NCI-H1048 (cell line): ENCODE measurements at regions not wholly inside any gene's neighbourhood (a gene's known extent, or its start where the extent isn't known, plus 50 kb on each side); places are given as distances from the start of the nearest gene placed in this dataset.

ENCODE experiments used
- DNase-seq: peaks from one replicate; lab custom pipeline; 2025; lab: John Stamatoyannopoulos, UW

DNA sequence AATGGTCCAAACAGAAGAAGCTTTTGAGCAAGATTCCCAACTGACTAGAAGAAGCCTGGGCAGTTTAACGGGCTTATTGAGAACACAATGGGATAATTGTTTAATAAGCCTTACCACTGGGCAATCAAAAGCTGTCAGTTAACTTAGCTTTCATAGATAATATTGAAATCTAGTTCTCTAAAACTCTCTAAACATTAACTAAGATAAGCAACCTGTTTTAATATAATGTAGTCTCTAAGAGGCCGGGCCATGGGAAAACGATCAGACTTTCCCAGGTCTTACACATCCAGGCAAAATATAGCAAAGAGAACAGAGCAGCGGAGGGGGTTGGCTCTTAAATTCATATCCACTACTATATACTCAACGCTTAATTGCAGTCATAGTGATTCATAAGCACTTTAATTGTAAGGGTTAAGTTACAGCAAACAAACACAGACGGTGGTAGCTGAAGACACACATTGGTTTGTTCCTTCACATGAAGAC, 128.0 kb upstream of the FAM83B start:
- peak; percentile 44 for DNase-seq

DNA sequence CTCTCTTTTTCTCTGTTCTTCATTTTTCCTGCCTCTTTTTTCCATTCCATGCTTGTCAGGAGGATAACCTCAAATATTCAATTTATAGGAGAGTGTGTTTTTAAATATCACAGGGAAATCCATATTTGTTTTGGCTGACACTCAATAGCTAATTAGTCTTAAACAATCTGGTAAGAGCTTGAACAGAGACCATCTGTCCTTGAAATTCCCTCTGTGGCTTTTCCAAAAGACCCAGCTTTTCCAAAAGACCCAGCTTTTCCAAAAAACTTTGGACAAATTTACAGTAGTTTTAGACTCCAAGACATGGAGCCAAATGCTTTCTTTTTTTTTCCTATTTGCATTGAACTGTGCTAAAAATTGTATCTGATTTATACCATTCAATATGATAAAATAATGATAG, 127.4 kb upstream of the FAM83B start:
- no peak for DNase-seq

DNA sequence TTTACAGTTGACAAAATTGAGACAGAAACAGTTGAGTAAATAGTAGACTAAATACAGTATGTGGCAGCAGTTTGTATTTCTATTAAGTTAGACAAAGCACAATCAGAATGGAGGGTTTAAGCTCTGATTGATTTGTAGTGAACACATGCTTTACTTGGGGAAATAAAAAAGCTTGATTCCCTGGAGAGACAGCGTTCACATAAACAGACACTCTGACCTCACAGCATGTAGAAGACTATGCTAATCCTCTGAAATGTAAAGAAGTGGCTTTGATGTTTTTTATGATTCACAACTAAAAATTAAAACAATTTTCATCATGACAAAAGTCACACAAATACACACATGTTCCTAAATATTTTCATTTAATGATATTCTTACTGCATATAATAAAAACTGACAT, 126.9 kb upstream of the FAM83B start:
- no peak for DNase-seq

DNA sequence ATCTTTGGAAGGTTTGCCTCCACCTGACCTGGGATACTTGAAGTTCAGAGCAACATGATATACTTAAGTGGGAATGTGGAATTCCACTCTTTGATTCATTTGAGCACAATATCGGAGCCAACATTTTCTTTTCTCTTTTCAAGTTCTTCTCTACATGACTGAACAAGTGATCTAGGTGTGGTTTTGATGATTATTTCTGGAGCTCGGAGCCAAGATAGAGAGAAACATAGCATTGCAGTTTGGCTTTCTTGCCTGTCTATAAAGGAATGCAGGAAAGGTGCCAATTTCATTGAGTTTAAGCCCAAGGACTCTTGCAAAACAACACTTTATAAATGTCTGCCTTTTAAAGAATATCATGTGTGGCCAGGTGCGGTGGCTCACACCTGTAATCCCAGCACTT, 124.2 kb upstream of the FAM83B start:
- no peak for DNase-seq

DNA sequence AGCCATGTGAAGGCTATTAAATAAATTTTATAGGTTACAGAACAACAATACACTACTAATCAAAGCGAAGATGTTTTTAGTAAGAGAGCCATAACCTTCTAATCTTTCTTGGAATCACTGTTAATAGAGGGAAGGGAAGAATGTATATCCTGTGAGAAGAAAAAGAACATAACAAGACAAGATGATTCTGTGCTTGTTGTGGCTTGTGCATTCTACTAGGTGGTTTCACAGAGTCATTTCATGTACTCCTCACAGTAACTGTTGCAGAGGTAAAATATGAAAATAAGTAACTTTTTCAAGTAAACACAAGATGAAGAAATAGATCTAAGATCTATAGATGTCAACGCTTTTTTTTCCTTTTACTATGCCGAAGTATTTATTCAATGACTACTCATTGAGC, 116.9 kb upstream of the FAM83B start:
- DNase-seq: no peak

DNA sequence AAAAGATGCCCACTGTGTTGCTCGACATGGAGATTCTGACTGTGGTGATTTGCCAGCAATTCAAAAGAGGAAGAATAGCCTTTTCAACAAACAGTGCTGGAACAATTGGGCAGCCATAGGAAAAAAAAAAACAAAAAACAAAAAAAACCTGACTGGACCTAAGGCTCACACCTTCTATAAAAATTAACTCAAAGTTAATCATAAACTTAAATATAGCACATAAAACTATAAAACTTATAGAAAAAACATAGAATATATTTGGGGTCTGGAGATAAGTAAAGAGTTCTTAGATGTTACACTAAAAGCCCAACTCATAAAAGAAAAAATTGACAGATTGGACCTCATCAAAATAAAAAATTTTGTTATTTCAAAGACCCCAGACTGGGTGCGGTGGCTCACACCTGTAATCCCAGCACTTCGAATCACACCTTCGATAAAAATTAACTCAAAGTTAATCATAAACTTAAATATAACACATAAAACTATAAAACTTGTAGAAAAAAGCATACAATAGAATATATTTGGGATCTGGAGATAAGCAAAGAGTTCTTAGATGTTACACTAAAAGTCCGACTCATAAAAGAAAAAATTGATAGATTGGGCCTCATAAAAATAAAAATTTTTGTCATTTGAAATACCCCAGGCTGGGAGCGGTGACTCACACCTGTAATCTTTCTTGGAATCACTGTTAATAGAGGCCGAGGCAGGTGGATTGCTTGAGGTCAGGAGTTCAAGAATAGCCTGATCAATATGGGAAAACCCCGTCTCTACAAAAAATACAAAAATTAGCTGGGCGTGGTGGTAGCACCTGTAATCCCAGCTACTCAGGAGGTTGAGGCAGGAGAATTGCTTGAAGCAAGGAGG, 115.6 kb upstream of the FAM83B start:
- DNase-seq: no peak

DNA sequence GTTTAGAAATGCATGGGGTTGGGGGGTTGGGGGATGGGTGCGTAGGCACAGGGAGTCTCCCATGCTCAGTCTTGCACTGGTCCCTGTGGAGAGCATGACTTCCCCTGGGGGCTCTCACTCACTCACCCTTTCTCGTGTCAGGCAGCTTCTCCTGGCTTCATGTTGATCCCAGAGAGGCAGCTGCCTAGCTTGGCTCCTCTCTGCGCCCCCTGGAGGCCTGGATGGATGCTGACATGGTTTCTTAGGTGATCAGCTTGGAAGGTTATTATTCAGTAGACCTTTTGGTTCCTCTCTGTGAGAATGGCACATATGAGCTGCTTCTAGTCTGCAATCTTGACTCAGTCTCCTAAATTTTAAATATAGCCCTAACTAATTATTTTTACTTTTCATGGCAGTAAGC, 109.3 kb upstream of the FAM83B start:
- no peak for DNase-seq

DNA sequence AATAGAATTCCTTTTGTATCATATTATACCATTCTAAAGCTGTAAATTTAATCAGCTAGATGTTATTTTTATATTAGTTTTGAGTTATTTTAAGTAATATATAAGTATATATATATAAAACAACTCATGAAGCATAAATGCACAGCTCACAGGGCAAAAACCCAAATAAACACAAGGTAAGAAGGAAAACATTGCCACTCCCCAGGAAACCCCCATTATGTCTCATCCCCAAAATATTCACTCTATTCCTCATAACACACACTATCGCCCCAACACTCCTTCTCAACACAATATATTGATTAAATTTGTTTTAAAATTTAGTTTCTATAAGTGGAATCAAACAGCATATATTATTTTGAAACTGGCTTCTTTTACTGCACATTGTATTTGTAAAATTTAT, 98.6 kb upstream of the FAM83B start:
- no peak for DNase-seq

DNA sequence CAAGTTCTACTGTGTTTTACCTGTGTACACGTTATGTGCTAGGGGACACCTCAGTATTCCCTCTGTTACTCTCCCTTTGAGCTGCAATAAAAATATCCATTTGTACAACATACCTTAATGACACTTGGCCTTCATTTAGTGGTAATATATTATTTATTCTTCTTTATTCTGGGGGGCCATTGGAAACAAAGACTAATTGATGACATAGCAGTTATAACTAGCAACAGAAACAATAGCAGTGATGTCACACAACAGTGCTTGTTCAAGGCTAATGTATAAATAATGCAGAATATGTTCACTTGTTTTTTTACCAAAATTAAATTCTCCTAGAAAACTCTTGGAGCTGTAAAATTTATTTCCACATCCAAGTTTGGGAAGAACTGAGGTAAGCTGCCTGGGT, 92.2 kb upstream of the FAM83B start:
- DNase-seq: no peak

DNA sequence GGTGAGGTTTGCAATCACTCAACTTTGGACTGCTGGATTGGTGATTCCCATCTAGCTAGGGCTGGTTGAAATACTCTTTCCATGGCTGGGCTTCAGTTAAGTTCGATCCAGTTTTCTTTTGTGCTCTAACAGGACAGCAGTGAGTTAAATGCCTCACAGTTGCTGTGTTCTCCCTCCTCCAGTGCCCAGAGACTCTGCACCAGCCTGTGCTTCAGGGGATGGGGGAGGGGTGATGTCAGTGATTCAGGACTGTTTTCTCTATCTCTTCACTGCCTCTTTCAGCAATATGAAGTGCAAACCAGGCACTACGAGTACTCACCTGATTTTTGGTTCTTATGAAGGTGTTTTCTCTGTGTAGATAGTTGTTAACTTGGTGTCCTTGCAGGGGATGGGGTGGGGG, 88.2 kb upstream of the FAM83B start:
- no peak for DNase-seq

DNA sequence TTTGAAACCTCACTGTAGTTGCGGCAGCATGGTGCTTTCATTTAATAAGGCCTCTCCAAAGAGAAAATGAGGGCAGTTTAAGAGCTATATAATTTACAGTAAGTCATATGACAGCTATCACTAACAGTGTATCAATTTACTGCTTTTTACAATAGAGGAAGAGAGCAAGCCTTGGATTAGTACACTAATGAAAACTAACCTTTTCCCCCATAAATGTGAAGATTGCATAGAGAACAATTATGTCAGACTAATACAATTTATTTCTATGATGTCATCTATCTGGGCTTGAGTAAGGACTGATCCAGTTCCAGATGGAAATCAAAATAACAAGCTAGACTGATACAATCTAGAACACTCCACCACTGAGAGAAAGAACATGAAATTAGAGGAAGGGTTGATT, 78.1 kb upstream of the FAM83B start:
- DNase-seq: no peak

DNA sequence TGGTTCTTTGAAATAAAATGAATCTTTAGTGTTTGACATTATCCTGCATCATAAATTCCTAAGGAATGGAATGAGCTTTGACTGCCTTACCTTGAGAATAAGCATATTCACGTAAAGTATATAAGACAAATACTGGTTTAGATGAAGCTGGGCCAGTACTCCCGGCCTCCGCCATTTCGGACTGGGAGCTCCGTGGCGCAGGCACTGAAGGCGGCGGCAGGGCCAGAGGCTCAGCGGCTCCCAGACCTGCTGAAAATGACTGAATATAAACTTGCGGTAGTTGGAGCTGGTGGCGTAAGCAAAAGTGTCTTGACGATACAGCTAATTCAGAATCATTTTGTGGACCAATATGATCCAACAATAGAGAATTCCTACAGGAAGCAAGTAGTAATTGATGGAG, 76.2 kb upstream of the FAM83B start:
- no peak for DNase-seq

DNA sequence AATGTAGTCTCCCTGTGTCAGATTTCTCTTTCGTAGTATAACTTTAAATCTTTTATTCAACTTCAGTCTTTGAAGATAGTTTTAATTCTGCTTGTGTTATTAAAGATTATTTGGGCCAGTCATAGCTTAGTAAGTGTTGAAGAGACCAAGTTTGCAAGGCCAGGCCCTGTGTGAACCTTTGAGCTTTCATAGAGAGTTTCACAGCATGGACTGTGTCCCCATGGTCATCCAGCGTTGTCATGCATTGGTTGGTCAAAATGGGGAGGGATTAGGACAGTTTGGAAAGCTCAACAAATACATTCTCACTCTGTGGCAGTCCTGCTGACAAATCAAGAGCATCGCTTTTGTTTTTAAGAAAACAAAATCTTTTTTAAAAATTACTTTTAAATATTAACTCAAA, 74.6 kb upstream of the FAM83B start:
- DNase-seq: no peak

DNA sequence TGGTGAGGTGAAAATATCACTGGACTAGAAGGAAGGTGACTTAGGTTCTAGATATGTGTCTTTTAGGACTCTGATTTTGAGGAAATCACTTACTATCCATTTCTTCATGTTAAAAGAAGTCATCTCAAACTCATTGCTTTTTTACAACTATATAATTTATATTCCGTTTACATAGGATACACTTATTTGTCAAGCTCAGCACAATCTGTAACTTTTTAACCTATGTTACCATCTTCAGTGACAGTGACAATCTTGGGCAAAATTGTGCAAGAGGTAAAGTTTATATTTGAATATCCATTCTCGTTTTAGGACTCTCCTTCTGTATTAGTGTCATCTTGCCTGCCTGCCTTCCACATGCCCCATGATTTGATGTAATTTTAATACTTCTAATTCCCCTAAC, 74.0 kb upstream of the FAM83B start:
- no peak for DNase-seq

DNA sequence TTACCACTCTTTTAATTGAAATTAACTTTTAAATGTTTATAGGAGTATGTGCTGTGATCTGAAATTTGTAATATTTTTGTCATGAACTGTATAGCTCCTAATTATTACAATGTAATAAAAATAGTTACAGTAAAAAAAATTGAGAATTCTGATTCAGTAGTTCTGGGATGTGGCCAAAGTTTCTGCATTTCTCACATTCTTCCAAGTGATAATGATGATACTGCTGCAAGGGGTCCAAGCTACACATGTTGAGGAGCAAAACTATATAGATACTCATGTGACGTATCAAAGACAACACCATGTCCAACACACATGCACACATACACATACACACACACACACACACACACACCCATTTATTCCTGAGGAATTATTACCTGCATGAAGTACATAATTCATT, 71.0 kb upstream of the FAM83B start:
- DNase-seq: no peak

DNA sequence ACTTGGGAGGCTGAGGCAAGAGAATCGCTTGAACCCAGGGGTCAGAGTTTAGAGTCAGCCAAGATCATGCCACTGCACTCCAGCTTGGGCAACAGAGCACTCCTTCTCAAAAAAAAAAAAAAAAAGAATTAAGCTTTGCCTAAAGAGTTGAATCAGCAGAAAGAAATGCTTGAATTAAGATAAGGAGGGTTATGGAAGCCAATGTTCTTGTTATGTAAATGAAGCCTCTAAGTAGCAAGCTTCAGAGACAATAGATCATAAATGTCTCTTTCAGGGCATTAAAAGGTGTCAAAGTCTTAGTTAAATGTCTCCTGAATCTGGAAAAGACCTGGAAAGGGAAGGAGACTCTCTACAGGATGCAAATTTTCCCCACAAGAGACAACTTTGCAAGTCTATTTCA, 69.7 kb upstream of the FAM83B start:
- DNase-seq: no peak

DNA sequence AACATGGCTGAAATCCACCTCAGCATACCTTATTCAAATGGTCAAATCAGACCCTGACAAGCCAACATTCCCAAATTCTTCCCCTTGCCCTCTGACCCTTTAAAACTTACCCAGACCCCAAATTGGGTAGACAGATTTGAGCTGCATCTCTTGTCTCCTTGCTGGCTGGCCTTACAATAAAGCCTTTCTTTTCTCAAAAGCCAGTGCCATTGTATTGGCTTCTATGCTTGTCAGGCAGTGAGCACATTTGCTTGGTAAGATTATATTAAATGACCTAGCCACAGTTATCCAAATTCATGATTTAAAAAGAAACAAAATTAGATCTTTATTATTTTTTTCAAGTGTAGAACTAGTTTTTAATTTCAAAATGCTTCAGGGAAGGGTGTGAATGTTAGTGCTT, 67.8 kb upstream of the FAM83B start:
- DNase-seq: no peak

DNA sequence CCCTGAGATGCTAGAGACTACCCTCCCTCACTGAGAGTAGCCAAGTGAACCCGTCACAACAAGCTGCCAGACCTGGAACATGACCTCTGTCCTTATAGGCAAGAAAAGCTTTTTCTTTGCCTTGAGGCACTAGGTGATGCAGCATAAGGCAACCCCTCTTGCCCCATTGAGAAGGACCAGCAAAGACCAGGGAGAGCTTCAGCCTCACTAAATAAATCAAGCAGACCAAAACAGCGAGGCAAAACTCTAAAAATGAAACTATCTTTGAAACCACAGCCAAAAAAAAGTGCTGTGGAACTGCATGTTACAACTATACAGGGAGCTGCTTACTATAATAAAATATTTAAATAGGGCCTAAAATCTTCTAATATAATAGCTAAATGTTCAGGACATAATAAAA, 62.6 kb upstream of the FAM83B start:
- DNase-seq: no peak

DNA sequence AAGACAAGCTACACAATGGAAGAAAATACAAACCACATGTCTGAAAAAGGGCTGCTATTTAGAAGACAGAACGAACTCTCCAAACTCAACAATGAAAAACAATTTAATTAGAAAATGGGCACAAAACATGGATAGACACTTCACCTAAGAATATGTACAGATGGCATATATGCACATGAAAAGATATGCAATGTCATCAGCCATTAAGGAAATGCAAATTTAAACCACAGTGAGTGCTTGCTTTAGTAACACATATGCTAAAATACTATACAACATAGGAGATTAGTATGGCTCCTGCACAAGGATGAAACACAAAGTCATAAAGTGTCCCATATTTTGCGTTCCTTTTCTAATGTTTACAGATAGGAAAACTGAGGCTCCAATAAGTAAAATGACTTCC, 60.4 kb upstream of the FAM83B start:
- no peak for DNase-seq

DNA sequence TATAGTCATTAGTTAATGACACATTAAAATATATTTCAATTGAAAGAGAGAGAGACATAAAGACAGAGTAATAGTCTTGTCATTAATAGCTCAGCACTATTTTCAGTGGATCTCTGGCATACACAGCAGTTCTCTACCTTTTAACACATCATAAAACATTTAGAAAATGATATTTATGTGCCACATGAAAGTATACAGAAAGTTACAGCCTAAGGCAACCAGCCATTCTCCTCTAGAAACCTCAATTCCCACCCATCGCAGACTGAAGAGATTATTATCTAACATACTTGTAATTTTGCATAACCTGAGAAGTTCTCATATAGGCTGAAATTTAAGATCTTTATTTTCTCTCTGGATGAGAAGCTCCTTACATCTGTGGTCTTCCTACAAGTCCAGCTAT, 58.7 kb upstream of the FAM83B start:
- DNase-seq: no peak
